ENCODE measurements at regions not wholly inside any gene's neighbourhood (a gene's known extent, or its start where the extent isn't known, plus 50 kb on each side); places are given as distances from the start of the nearest gene placed in this dataset.

GRCh38 chr10:69710008-69710888, 80.2 kb downstream of the FAM241B start:
- no peak for TF ChIP-seq ZHX1 (conservative IDR thresholded peaks at IDR 0.05; ENCODE audit: low read length)
- TF ChIP-seq USF1 (CRISPR knock-in tag; IDR thresholded peaks at IDR 0.05): no peak
- TF ChIP-seq RFX5 (IDR thresholded peaks at IDR 0.05; ENCODE audit: low read depth, low read length): no peak
- no peak for TF ChIP-seq RCOR1 (IDR thresholded peaks at IDR 0.05; ENCODE audit: borderline replicate concordance in 1 of 2, low read depth in 2 of 2, low read length in 2 of 2)
- TF ChIP-seq DACH1 (IDR thresholded peaks at IDR 0.05; ENCODE audit: partially characterized antibody): no peak
- no peak for TF ChIP-seq NCOA2 (IDR thresholded peaks at IDR 0.05; ENCODE audit: partially characterized antibody in 2 of 2)
- TF ChIP-seq HOXB6 (CRISPR knock-in tag; IDR thresholded peaks at IDR 0.05; ENCODE audit: borderline replicate concordance): no peak
- no peak for TF ChIP-seq TEAD4 (IDR thresholded peaks at IDR 0.05; ENCODE audit: low read length)
- no peak for TF ChIP-seq TEAD4 (CRISPR knock-in tag; IDR thresholded peaks at IDR 0.05; ENCODE audit: borderline replicate concordance)
- no peak for TF ChIP-seq REST (IDR thresholded peaks at IDR 0.05; ENCODE audit: borderline replicate concordance)
- TF ChIP-seq REST (CRISPR knock-in tag; IDR thresholded peaks at IDR 0.05; ENCODE audit: low read depth): no peak
- no peak for TF ChIP-seq ZNF274 (IDR thresholded peaks at IDR 0.05; ENCODE audit: borderline replicate concordance, low read depth, low read length)
- TF ChIP-seq ESRRA (IDR thresholded peaks at IDR 0.05; ENCODE audit: borderline replicate concordance, low read depth): no peak
- TF ChIP-seq, protein P1, sequence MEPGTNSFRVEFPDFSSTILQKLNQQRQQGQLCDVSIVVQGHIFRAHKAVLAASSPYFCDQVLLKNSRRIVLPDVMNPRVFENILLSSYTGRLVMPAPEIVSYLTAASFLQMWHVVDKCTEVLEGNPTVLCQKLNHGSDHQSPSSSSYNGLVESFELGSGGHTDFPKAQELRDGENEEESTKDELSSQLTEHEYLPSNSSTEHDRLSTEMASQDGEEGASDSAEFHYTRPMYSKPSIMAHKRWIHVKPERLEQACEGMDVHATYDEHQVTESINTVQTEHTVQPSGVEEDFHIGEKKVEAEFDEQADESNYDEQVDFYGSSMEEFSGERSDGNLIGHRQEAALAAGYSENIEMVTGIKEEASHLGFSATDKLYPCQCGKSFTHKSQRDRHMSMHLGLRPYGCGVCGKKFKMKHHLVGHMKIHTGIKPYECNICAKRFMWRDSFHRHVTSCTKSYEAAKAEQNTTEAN (CRISPR knock-in tag; IDR thresholded peaks at IDR 0.05): no peak
- no peak for TF ChIP-seq EZH2 (IDR thresholded peaks at IDR 0.05; ENCODE audit: borderline replicate concordance, low read depth, low read length)
- TF ChIP-seq NR2C2 (CRISPR knock-in tag; IDR thresholded peaks at IDR 0.05): no peak
- TF ChIP-seq NR2C2 (tag; IDR thresholded peaks at IDR 0.05): no peak

Data from K562 (cell line).